DOHH2 (cell line): ENCODE measurements at regions not wholly inside any gene's neighbourhood (a gene's known extent, or its start where the extent isn't known, plus 50 kb on each side); places are given as distances from the start of the nearest gene placed in this dataset.

Experiments used
- H3F3A ChIP-seq: fragments of 200-600 bp; sonication (generic), shearing (Covaris generic); 2 replicates; pipeline ENCODE4 v1.6.0; 2016; ENCODE audit warnings: antibody characterized with exemption, mild to moderate bottlenecking; ENCODE audit not compliant: control insufficient read depth, insufficient read depth
- H3K27ac ChIP-seq: fragments of 200-600 bp; sonication (generic); 2 replicates; pipeline ENCODE4 v1.5.1; 2014; ENCODE audit warnings: low read depth, mild to moderate bottlenecking, low read length, moderate library complexity
- H3K27me3 ChIP-seq: fragments of 200-600 bp; sonication (generic); 2 replicates; pipeline ENCODE4 v1.6.1; 2014; ENCODE audit warnings: mild to moderate bottlenecking, low read length, mixed read lengths; ENCODE audit not compliant: control insufficient read depth
- H3K36me3 ChIP-seq: fragments of 200-600 bp; sonication (generic); 2 replicates; pipeline ENCODE4 v1.6.1; 2014; ENCODE audit warnings: mild to moderate bottlenecking, low read length, moderate library complexity, mixed read lengths; ENCODE audit not compliant: control insufficient read depth
- H3K4me1 ChIP-seq: fragments of 200-600 bp; sonication (generic); 2 replicates; pipeline ENCODE4 v1.6.1; 2014; ENCODE audit warnings: mild to moderate bottlenecking, low read length, mixed read lengths; ENCODE audit not compliant: control insufficient read depth
- H3K4me2 ChIP-seq: fragments of 200-600 bp; sonication (generic); 2 replicates; pipeline ENCODE4 v1.6.0; 2014; ENCODE audit warnings: mild to moderate bottlenecking, low read length, moderate library complexity
- H3K4me3 ChIP-seq: fragments of 200-600 bp; sonication (generic); 2 replicates; pipeline ENCODE4 v1.5.1; 2014; ENCODE audit warnings: mild to moderate bottlenecking, low read length, mixed read lengths
- H3K79me2 ChIP-seq: fragments of 200-600 bp; sonication (generic); 2 replicates; pipeline ENCODE4 v1.6.1; 2014; ENCODE audit warnings: mild to moderate bottlenecking, low read length, mixed read lengths; ENCODE audit not compliant: control insufficient read depth
- H3K9me2 ChIP-seq: fragments of 200-600 bp; sonication (generic); replicated peaks from 2 replicates; pipeline ENCODE4 v1.6.1; 2014; ENCODE audit warnings: mild to moderate bottlenecking, low read length, mixed read lengths; ENCODE audit not compliant: control insufficient read depth
- H3K9me3 ChIP-seq: fragments of 200-600 bp; sonication (generic); 2 replicates; pipeline ENCODE4 v1.6.1; 2014; ENCODE audit warnings: antibody characterized with exemption, low read length, mixed read lengths; ENCODE audit not compliant: control insufficient read depth, insufficient read depth
- H4K20me1 ChIP-seq: fragments of 200-600 bp; sonication (generic); 2 replicates; pipeline ENCODE4 v1.6.0; 2014; ENCODE audit warnings: low read depth, mild to moderate bottlenecking, antibody characterized with exemption, low read length, moderate library complexity; ENCODE audit not compliant: control insufficient read depth, insufficient read depth
- EZH2phosphoT487 ChIP-seq: fragments of 200-600 bp; sonication (generic); IDR thresholded peaks from 2 replicates; pipeline ENCODE4 v1.6.1; 2017; ENCODE audit warnings: borderline replicate concordance, mild to moderate bottlenecking, antibody characterized with exemption, low read length, moderate library complexity, mixed read lengths
- TF ChIP-seq, protein P1 (sequence below): fragments of 200-600 bp; sonication (generic); IDR thresholded peaks from one replicate; pipeline ENCODE4 v1.5.1; 2014; ENCODE audit warnings: antibody characterized with exemption, mild to moderate bottlenecking, low read depth, low read length; ENCODE audit not compliant: poor library complexity, severe bottlenecking

GRCh38 chr14:104471114-104471513, 108.5 kb upstream of the C14orf180 start:
- Histone ChIP-seq H3F3A (no peaks in the 10 kb centered on the region), H3K4me3 (no peak overlapping the region), H3K27ac (no peak overlapping the region), H3K79me2 (no peaks in the 10 kb centered on the region), H3K4me1 (no peaks in the 10 kb centered on the region), H3K4me2 (no peak overlapping the region), H3K9me3 (no peaks in the 10 kb centered on the region), H3K27me3 (0 out of 2 replicates have a peak, but pooled peaks cover 3% of the 10 kb centered on the region), H4K20me1 (no peaks in the 10 kb centered on the region), H3K9me2 (no peaks in the 10 kb centered on the region), H3K36me3 (no peaks in the 10 kb centered on the region)
- TF ChIP-seq, protein P1, sequence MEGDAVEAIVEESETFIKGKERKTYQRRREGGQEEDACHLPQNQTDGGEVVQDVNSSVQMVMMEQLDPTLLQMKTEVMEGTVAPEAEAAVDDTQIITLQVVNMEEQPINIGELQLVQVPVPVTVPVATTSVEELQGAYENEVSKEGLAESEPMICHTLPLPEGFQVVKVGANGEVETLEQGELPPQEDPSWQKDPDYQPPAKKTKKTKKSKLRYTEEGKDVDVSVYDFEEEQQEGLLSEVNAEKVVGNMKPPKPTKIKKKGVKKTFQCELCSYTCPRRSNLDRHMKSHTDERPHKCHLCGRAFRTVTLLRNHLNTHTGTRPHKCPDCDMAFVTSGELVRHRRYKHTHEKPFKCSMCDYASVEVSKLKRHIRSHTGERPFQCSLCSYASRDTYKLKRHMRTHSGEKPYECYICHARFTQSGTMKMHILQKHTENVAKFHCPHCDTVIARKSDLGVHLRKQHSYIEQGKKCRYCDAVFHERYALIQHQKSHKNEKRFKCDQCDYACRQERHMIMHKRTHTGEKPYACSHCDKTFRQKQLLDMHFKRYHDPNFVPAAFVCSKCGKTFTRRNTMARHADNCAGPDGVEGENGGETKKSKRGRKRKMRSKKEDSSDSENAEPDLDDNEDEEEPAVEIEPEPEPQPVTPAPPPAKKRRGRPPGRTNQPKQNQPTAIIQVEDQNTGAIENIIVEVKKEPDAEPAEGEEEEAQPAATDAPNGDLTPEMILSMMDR = no peak
- TF ChIP-seq EZH2phosphoT487 = no peak

DNA sequence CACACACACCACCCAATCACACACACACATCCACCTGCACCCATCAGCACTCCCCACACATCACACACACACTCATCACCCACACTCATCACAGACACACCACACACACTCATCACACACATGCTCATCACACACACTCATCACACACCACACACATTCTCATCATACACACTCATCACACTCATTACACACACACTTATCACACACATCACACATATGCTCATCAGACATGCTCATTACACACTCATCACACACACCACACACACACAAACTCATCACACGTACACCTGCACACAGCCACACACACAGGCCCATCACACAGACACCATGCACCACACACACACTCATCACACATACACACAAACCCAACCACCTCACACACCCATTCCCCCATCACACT, 107.5 kb upstream of the C14orf180 start:
- H3F3A ChIP-seq = no peaks in the 10 kb centered on the region
- H3K36me3 ChIP-seq = no peaks in the 10 kb centered on the region
- H3K9me3 ChIP-seq = no peaks in the 10 kb centered on the region
- H3K4me1 ChIP-seq = no peaks in the 10 kb centered on the region
- no peak overlapping the region for H3K27ac ChIP-seq
- H3K4me2 ChIP-seq = no peak overlapping the region
- H3K4me3 ChIP-seq = no peak overlapping the region
- H3K79me2 ChIP-seq = no peaks in the 10 kb centered on the region
- no peaks in the 10 kb centered on the region for H3K9me2 ChIP-seq
- TF ChIP-seq, protein P1 = no peak
- TF ChIP-seq EZH2phosphoT487 = no peak
- H3K27me3 ChIP-seq = 0 out of 2 replicates have a peak, but pooled peaks cover 3% of the 10 kb centered on the region
- no peaks in the 10 kb centered on the region for H4K20me1 ChIP-seq

- TF ChIP-seq EZH2phosphoT487 = no peak
- TF ChIP-seq, protein P1 = no peak
- H4K20me1 ChIP-seq = no peaks in the 10 kb centered on the region
- H3K79me2 ChIP-seq = no peaks in the 10 kb centered on the region
- 0 out of 2 replicates have a peak, but pooled peaks cover 3% of the 10 kb centered on the region for H3K27me3 ChIP-seq
- no peaks in the 10 kb centered on the region for H3K4me1 ChIP-seq
- no peaks in the 10 kb centered on the region for H3K36me3 ChIP-seq
- H3K9me2 ChIP-seq = no peaks in the 10 kb centered on the region
- no peak overlapping the region for H3K27ac ChIP-seq
- no peaks in the 10 kb centered on the region for H3K9me3 ChIP-seq
- no peaks in the 10 kb centered on the region for H3F3A ChIP-seq
- H3K4me3 ChIP-seq = no peak overlapping the region
- no peak overlapping the region for H3K4me2 ChIP-seq
Observed at GRCh38 chr14:104472536-104473243, 106.9 kb upstream of the C14orf180 start.
